Colonic mucosa (tissue), 4 donors: ENCODE measurements at regions not wholly inside any gene's neighbourhood (a gene's known extent, or its start where the extent isn't known, plus 50 kb on each side); places are given as distances from the start of the nearest gene placed in this dataset.
A peak's percentile ranks its signal among the peaks of the same experiment; 100 is the strongest.

ENCODE experiments used
- DNase-seq: peaks from one replicate; pipeline ENCODE4 v3.0.0-alpha.2; 2020
- H3K27ac ChIP-seq: fragments of 200-600 bp; one replicate; pipeline ENCODE4 v1.8.0; 2021
- H3K27me3 ChIP-seq: fragments of 200-600 bp; one replicate; pipeline ENCODE4 v1.8.0; 2021
- H3K36me3 ChIP-seq: fragments of 200-600 bp; one replicate; pipeline ENCODE4 v1.8.0; 2021
- H3K4me1 ChIP-seq: fragments of 200-600 bp; one replicate; pipeline ENCODE4 v1.8.0; 2021; ENCODE audit warnings: mild to moderate bottlenecking
- H3K4me3 ChIP-seq: fragments of 200-600 bp; one replicate; pipeline ENCODE4 v1.8.0; 2021
- H3K9ac ChIP-seq, 2 donors: one replicate each; pipeline ENCODE4 v1.7.0; 2013; ENCODE audit warnings: control low read depth in 2 of 2, low read depth in 2 of 2, low read length in 2 of 2
- H3K9me3 ChIP-seq: fragments of 200-600 bp; one replicate; pipeline ENCODE4 v1.8.0; 2021
- intact Hi-C: fragments of 100-400 bp; cut with DNase I; formaldehyde crosslinking; loops from one replicate; pipeline ENCODE4 v1.14.1; 2022
- TF ChIP-seq, protein P1 (sequence below): fragments of 200-600 bp; IDR thresholded peaks from one replicate; pipeline ENCODE4 v1.8.0; 2022; ENCODE audit warnings: antibody characterized with exemption, mild to moderate bottlenecking
- donor health status: healthy.
- donor health status: DM: no; HTN: no; CAD: no.
- donor health status: DM: no; HTN: no; CAD: no.

DNA sequence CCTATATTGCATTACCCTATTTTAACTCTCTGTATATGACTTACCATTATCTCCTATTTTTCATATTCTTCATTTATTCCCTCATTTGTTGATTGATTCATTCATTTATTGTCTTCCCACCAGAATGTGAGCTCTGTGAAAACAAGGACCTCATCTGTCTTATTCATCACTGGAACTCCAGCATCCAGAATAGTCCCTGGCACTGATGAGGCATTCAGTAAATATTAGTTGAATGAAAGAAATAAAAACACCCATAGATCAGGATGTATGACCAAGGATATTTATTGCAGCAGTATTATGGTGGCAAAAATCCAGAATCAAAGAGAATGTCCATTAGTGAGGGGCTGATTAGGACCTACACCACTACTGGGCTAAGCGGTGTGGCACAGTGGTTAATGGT is 164.9 kb downstream of the SPRY1 start:
- no peak overlapping the region for H3K9ac ChIP-seq

DNA sequence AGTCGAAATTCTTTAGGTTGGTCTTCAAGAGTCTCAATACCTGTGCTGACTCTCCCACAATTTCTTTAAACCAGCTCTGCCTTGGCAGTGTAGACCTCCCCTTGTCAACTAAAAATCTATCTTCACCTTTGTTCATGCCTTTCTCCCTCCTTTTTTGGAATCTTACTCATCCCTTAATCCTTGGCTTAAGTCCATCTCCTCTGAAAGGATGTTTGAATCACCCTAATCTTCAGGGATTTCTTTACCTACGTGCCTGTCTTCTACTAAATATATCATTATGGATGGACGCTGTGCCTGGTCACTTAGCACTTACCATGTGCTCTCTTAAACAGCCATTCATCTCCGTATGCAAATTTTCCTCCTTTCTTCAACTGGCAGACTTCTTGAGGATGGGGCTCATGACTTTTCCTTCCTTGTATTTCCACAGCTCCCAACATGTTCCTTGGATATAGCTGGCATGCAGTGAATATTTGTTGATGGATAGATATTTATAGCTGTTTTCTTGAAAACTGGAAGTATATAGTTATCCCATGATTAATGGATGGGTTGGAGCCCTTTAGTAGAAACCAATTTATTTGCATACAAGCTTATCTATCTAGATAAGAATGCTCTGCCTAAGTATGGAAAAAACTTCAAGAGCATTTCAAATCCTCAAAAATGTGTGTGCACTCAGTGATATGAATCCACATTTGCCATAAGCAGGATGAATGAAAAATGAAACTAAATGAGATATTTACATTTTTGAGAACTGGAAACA is 166.6 kb downstream of the SPRY1 start:
- Histone ChIP-seq H3K9ac (no peak overlapping the region), H3K9me3 (no peaks in the 10 kb centered on the region), H3K27ac (no peak overlapping the region), H3K36me3 (no peaks in the 10 kb centered on the region), H3K27me3 (no peaks in the 10 kb centered on the region), H3K4me1 (no peaks in the 10 kb centered on the region), H3K4me3 (no peak overlapping the region)
- TF ChIP-seq, protein P1, sequence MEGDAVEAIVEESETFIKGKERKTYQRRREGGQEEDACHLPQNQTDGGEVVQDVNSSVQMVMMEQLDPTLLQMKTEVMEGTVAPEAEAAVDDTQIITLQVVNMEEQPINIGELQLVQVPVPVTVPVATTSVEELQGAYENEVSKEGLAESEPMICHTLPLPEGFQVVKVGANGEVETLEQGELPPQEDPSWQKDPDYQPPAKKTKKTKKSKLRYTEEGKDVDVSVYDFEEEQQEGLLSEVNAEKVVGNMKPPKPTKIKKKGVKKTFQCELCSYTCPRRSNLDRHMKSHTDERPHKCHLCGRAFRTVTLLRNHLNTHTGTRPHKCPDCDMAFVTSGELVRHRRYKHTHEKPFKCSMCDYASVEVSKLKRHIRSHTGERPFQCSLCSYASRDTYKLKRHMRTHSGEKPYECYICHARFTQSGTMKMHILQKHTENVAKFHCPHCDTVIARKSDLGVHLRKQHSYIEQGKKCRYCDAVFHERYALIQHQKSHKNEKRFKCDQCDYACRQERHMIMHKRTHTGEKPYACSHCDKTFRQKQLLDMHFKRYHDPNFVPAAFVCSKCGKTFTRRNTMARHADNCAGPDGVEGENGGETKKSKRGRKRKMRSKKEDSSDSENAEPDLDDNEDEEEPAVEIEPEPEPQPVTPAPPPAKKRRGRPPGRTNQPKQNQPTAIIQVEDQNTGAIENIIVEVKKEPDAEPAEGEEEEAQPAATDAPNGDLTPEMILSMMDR: no peak
- no peak for DNase-seq
- intact Hi-C loops: no loop called here

More for the DNA sequence above, 164.9 kb downstream of the SPRY1 start:
- no peaks in the 10 kb centered on the region for H3K36me3 ChIP-seq
- no peak overlapping the region for H3K27ac ChIP-seq
- no peaks in the 10 kb centered on the region for H3K9me3 ChIP-seq
- no peaks in the 10 kb centered on the region for H3K4me1 ChIP-seq
- TF ChIP-seq, protein P1: no peak
- intact Hi-C loops: no loop called here
- no peaks in the 10 kb centered on the region for H3K27me3 ChIP-seq
- H3K4me3 ChIP-seq: no peak overlapping the region
- DNase-seq: no peak

DNA sequence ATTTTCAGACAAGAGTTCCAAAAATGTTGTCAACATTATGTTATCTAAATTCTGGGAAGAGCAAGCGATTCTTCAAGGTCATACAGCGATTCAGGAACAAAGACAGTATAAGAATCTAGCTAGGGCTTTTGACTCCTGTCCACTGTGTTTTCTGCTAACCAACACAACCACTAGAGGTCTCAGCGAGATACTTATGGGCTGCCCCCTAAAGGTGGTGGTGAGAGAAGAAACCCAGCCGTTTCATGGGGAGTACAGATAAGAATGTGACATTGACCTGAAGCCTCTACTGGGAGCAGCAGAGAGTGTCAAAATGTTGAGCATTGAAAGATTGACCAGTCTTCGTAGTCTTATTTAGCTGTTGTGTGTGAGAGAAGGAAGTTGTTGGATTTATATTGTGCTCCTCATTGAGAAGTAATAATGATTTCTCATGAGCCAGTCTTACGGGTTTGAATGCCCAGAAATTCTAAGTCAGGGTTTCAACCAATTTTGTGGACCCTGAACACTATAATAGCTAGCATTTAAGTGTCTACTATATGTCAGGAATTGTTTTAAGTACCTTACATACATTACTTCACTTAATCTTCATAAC is 168.3 kb downstream of the SPRY1 start:
- TF ChIP-seq, protein P1: peak; percentile 71
- no peak overlapping the region for H3K27ac ChIP-seq
- H3K9ac ChIP-seq: no peak overlapping the region
- peak; percentile 80 for DNase-seq
- no peaks in the 10 kb centered on the region for H3K4me1 ChIP-seq
- H3K36me3 ChIP-seq: no peaks in the 10 kb centered on the region
- no peaks in the 10 kb centered on the region for H3K27me3 ChIP-seq
- H3K4me3 ChIP-seq: no peak overlapping the region
- H3K9me3 ChIP-seq: no peaks in the 10 kb centered on the region
- intact Hi-C loops: no loop called here

DNA sequence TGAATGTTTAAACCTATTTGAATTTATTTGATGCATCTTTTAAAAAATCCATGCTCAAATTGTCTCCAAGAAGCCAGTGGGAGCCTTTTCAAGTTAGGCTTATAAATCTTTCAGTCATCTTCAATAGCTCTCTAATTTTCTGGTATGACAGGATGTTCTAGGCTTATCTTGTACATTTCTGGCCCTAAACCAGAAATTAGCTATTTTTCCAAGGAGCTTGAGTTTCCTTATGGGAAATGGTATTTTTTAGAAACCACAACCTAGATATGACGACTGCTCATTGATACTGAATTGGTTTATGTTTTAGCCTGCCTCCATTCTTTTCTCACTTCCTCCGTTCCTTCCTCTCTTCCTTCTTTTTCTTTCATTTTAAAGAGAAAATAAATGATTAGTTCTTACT is 172.3 kb downstream of the SPRY1 start:
- no peak overlapping the region for H3K9ac ChIP-seq
- no peaks in the 10 kb centered on the region for H3K4me1 ChIP-seq
- no peaks in the 10 kb centered on the region for H3K36me3 ChIP-seq
- H3K9me3 ChIP-seq: no peaks in the 10 kb centered on the region
- H3K27ac ChIP-seq: no peak overlapping the region
- TF ChIP-seq, protein P1: no peak
- no peaks in the 10 kb centered on the region for H3K27me3 ChIP-seq
- H3K4me3 ChIP-seq: no peak overlapping the region
- DNase-seq: no peak
- intact Hi-C loops: no loop called here

DNA sequence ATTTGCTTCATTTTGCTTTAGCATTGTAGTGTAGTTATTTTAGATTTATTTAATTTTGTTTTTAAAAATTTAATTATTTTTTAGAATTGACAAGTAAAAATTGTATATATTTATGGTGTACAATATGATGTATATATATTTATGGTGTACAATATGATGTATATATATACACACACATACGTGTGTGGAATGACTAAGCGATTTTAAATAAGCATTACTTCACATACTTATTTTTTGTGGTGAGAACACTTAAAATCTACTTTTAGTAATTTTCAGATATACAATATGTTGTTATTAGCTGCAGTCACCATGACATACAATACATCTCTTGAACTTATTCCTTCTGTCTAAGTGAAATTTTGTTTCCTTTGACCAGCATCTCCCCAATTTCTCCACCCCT is 172.9 kb downstream of the SPRY1 start:
- H3K4me1 ChIP-seq: no peaks in the 10 kb centered on the region
- DNase-seq: no peak
- intact Hi-C loops: no loop called here

More for the DNA sequence above, 172.9 kb downstream of the SPRY1 start:
- Histone ChIP-seq H3K9ac (no peak overlapping the region), H3K9me3 (no peaks in the 10 kb centered on the region), H3K4me3 (no peak overlapping the region), H3K27me3 (no peaks in the 10 kb centered on the region), H3K36me3 (no peaks in the 10 kb centered on the region), H3K27ac (no peak overlapping the region)
- TF ChIP-seq, protein P1: no peak
